ENCODE measurements at regions not wholly inside any gene's neighbourhood (a gene's known extent, or its start where the extent isn't known, plus 50 kb on each side); places are given as distances from the start of the nearest gene placed in this dataset.

DNA sequence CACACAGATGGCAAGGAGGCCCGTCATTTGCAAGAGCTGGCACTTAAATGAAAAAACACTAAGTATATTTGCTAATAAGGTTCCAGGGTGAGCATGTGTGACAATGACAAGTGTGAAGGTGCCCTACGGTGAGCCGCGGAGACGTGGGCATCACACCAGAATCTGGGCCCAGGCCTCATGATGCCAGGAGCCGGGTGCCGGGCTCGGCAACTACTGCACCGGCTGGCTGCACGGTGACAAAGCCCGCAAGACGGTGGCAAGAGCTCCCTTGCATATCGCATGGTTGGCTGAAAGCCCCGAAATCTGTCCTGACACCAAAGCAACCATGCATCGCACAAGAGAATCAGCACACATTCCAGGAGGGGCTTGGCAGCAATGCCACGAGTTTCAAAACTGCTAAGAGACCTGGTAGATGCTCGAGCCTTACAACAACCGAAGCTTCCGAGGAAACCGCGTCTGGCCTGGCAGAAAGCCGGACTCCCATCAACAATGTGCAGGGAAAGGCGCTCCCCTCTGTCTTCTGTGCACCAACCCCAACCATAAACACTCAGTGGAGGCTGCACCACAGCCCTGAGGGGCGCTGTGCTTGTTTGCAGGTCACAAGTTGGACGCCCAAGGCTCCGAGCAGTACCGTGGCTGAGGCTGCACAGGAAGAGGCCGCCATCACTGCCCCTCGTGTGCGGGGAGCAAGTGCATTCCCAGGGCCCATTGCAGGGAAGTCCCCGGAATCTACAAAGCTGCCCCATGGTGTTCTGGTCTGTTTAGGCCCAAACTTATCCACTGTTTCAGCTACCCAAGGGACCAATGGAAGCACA lies 339.7 kb downstream of the CTTN start:
- Histone ChIP-seq H3K27me3 (ENCODE audit: control insufficient read depth, insufficient read depth, low read length) (no peaks in the 10 kb centered on the region), H3K4me1 (ENCODE audit: control insufficient read depth, insufficient read depth, low read length) (peaks cover 12% of the 10 kb centered on the region), H3K27ac (ENCODE audit: low read depth, low read length) (no peak overlapping the region), H3K36me3 (ENCODE audit: control insufficient read depth, insufficient read depth, low read length) (no peaks in the 10 kb centered on the region), H3K4me3 (ENCODE audit: low read depth, low read length) (no peak overlapping the region), H3K9ac (ENCODE audit: low read depth, low read length) (no peak overlapping the region), H3K9me3 (ENCODE audit: control insufficient read depth, insufficient read depth, low read length) (no peaks in the 10 kb centered on the region)

- H3K27me3 ChIP-seq (ENCODE audit: control insufficient read depth, insufficient read depth, low read length), result no peaks in the 10 kb centered on the region
- no peak overlapping the region for H3K4me3 ChIP-seq (ENCODE audit: low read depth, low read length)
- H3K27ac ChIP-seq (ENCODE audit: low read depth, low read length), result no peak overlapping the region
- H3K9ac ChIP-seq (ENCODE audit: low read depth, low read length), result no peak overlapping the region
- H3K4me1 ChIP-seq (ENCODE audit: control insufficient read depth, insufficient read depth, low read length), result peaks cover 17% of the 10 kb centered on the region
- no peaks in the 10 kb centered on the region for H3K36me3 ChIP-seq (ENCODE audit: control insufficient read depth, insufficient read depth, low read length)
- no peaks in the 10 kb centered on the region for H3K9me3 ChIP-seq (ENCODE audit: control insufficient read depth, insufficient read depth, low read length)
Observed at GRCh38 chr11:70738661-70739060, 340.3 kb downstream of the CTTN start.

- no peaks in the 10 kb centered on the region for H3K9me3 ChIP-seq (ENCODE audit: control insufficient read depth, insufficient read depth, low read length)
- H3K4me1 ChIP-seq (ENCODE audit: control insufficient read depth, insufficient read depth, low read length), result peaks cover 17% of the 10 kb centered on the region
- no peak overlapping the region for H3K4me3 ChIP-seq (ENCODE audit: low read depth, low read length)
- no peak overlapping the region for H3K27ac ChIP-seq (ENCODE audit: low read depth, low read length)
- H3K27me3 ChIP-seq (ENCODE audit: control insufficient read depth, insufficient read depth, low read length), result no peaks in the 10 kb centered on the region
- H3K9ac ChIP-seq (ENCODE audit: low read depth, low read length), result no peak overlapping the region
- no peaks in the 10 kb centered on the region for H3K36me3 ChIP-seq (ENCODE audit: control insufficient read depth, insufficient read depth, low read length)
Observed at GRCh38 chr11:70739091-70739490, 340.8 kb downstream of the CTTN start.

GRCh38 chr11:70739811-70740487 lies 341.6 kb downstream of the CTTN start:
- H3K27me3 ChIP-seq (ENCODE audit: control insufficient read depth, insufficient read depth, low read length), result no peaks in the 10 kb centered on the region
- H3K36me3 ChIP-seq (ENCODE audit: control insufficient read depth, insufficient read depth, low read length), result no peaks in the 10 kb centered on the region
- peaks cover 17% of the 10 kb centered on the region for H3K4me1 ChIP-seq (ENCODE audit: control insufficient read depth, insufficient read depth, low read length)
- no peak overlapping the region for H3K27ac ChIP-seq (ENCODE audit: low read depth, low read length)
- H3K4me3 ChIP-seq (ENCODE audit: low read depth, low read length), result no peak overlapping the region
- H3K9me3 ChIP-seq (ENCODE audit: control insufficient read depth, insufficient read depth, low read length), result no peaks in the 10 kb centered on the region
- H3K9ac ChIP-seq (ENCODE audit: low read depth, low read length), result no peak overlapping the region

- Histone ChIP-seq H3K9me3 (ENCODE audit: control insufficient read depth, insufficient read depth, low read length) (no peaks in the 10 kb centered on the region), H3K27ac (ENCODE audit: low read depth, low read length) (no peak overlapping the region), H3K27me3 (ENCODE audit: control insufficient read depth, insufficient read depth, low read length) (no peaks in the 10 kb centered on the region)
Observed at GRCh38 chr11:70740488-70740851, 342.1 kb downstream of the CTTN start.

DNA sequence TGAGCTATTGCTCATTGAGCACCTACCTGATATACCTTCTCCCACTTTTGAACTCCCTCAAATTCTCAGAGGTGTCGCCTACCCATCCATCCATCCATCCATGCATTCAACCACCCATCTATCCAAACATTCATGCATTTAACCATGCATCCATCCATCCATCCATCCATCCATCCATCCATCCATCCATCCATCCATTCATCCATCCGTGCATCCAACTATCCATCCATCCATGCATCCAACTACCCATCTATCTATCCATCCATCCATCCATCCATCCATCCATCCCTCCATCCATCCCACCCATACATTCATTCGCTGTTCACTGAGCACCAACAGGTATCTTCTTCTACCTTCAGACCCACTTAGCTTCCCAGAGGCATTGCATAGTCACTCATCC lies 342.8 kb downstream of the CTTN start:
- Histone ChIP-seq H3K27me3 (ENCODE audit: control insufficient read depth, insufficient read depth, low read length) (no peaks in the 10 kb centered on the region), H3K9ac (ENCODE audit: low read depth, low read length) (no peak overlapping the region), H3K9me3 (ENCODE audit: control insufficient read depth, insufficient read depth, low read length) (no peaks in the 10 kb centered on the region), H3K4me3 (ENCODE audit: low read depth, low read length) (no peak overlapping the region), H3K4me1 (ENCODE audit: control insufficient read depth, insufficient read depth, low read length) (peaks cover 17% of the 10 kb centered on the region), H3K36me3 (ENCODE audit: control insufficient read depth, insufficient read depth, low read length) (no peaks in the 10 kb centered on the region), H3K27ac (ENCODE audit: low read depth, low read length) (no peak overlapping the region)

More at GRCh38 chr11:70740488-70740851, 342.1 kb downstream of the CTTN start:
- peaks cover 17% of the 10 kb centered on the region for H3K4me1 ChIP-seq (ENCODE audit: control insufficient read depth, insufficient read depth, low read length)
- H3K36me3 ChIP-seq (ENCODE audit: control insufficient read depth, insufficient read depth, low read length), result no peaks in the 10 kb centered on the region
- H3K9ac ChIP-seq (ENCODE audit: low read depth, low read length), result no peak overlapping the region
- no peak overlapping the region for H3K4me3 ChIP-seq (ENCODE audit: low read depth, low read length)

- Histone ChIP-seq H3K9ac (ENCODE audit: low read depth, low read length) (no peak overlapping the region), H3K4me1 (ENCODE audit: control insufficient read depth, insufficient read depth, low read length) (peaks cover 17% of the 10 kb centered on the region), H3K36me3 (ENCODE audit: control insufficient read depth, insufficient read depth, low read length) (no peaks in the 10 kb centered on the region), H3K27ac (ENCODE audit: low read depth, low read length) (peak overlapping the region; percentile 51), H3K9me3 (ENCODE audit: control insufficient read depth, insufficient read depth, low read length) (no peaks in the 10 kb centered on the region), H3K4me3 (ENCODE audit: low read depth, low read length) (no peak overlapping the region), H3K27me3 (ENCODE audit: control insufficient read depth, insufficient read depth, low read length) (no peaks in the 10 kb centered on the region)
Observed at GRCh38 chr11:70742553-70743291, 344.4 kb downstream of the CTTN start.

DNA sequence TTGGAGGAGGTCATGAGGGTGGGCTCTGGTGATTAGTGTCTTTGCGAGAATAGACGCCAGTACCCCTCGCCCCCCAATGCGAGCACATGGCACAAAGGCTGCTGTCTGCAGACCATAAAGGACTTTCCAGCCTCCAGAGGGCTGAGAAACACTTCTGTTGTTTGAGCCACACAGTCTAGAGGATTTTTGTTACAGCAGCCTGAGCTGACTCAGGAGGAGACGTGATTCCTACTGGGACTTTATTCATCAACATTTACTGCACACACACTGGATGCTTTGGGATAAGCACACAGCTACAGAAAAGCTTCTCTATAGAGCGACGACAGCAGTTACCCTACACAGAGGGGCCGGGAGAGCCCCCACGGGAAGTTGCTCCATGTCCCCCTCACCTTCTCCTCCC lies 345.0 kb downstream of the CTTN start:
- no peaks in the 10 kb centered on the region for H3K9me3 ChIP-seq (ENCODE audit: control insufficient read depth, insufficient read depth, low read length)
- no peaks in the 10 kb centered on the region for H3K36me3 ChIP-seq (ENCODE audit: control insufficient read depth, insufficient read depth, low read length)
- H3K4me1 ChIP-seq (ENCODE audit: control insufficient read depth, insufficient read depth, low read length), result peaks cover 17% of the 10 kb centered on the region
- no peaks in the 10 kb centered on the region for H3K27me3 ChIP-seq (ENCODE audit: control insufficient read depth, insufficient read depth, low read length)
- no peak overlapping the region for H3K4me3 ChIP-seq (ENCODE audit: low read depth, low read length)
- H3K9ac ChIP-seq (ENCODE audit: low read depth, low read length), result no peak overlapping the region
- no peak overlapping the region for H3K27ac ChIP-seq (ENCODE audit: low read depth, low read length)

DNA sequence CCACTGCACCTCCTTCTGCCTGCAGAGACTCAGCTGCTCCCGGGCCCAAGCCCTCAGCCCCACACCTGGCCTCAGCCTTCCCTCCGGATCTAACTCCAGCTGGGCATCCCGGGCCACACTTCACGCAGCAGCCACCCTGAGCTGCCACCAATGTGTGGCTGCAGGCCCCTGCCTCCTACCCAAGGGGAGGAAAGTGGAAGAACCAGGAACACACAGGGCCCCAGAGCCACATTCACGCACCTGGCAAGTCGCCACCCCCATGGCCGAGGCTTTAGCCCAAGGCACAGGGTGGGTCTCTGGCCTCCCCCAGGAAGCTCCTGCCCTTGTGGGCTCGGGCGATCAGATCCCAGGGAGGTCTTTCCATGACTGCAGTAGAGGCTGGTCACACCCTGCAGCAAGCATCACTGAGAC lies 345.6 kb downstream of the CTTN start:
- Histone ChIP-seq H3K4me3 (ENCODE audit: low read depth, low read length) (no peak overlapping the region), H3K9me3 (ENCODE audit: control insufficient read depth, insufficient read depth, low read length) (no peaks in the 10 kb centered on the region), H3K4me1 (ENCODE audit: control insufficient read depth, insufficient read depth, low read length) (peaks cover 17% of the 10 kb centered on the region), H3K27me3 (ENCODE audit: control insufficient read depth, insufficient read depth, low read length) (no peaks in the 10 kb centered on the region), H3K36me3 (ENCODE audit: control insufficient read depth, insufficient read depth, low read length) (no peaks in the 10 kb centered on the region), H3K9ac (ENCODE audit: low read depth, low read length) (no peak overlapping the region), H3K27ac (ENCODE audit: low read depth, low read length) (no peak overlapping the region)

DNA sequence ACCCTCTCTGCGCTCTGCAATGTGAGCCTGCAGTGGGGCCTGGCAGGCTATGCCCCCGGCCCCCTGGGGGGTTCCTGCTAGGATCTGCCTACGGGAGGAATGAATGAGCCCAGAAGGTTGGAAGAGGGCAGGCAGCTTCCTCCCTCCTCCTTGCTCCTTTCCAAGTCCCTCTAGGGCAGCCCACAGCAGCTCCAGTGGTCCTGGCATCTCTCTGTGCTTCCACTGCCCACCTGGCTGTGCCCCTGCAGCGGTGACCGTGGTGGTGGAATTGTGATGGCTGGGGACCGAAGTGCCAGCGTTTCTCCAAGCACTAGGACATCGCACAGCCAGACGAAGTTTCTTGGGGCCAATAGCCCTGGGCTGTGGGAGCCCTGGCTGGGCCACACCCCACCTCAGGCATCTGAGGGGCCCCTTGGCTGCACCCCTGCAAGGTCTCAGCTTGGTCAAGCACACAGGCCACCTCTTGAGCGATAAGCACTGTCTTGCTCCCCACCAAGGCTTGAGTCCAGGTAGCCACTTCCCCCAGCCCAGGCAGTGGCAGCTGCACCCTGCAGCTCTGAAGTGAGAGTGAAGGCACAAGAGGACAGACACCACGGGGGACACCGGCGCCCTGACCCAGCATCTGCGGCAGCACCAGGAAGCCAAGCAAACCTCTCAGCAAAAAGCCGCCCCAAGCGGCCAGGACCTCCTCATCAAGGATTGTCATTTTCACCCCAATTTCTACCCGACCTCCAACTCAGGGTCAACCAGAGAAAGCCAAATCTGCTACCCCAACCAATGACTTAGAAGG lies 346.3 kb downstream of the CTTN start:
- H3K9ac ChIP-seq (ENCODE audit: low read depth, low read length), result no peak overlapping the region
- no peak overlapping the region for H3K4me3 ChIP-seq (ENCODE audit: low read depth, low read length)
- peaks cover 17% of the 10 kb centered on the region for H3K4me1 ChIP-seq (ENCODE audit: control insufficient read depth, insufficient read depth, low read length)
- H3K27ac ChIP-seq (ENCODE audit: low read depth, low read length), result no peak overlapping the region
- no peaks in the 10 kb centered on the region for H3K27me3 ChIP-seq (ENCODE audit: control insufficient read depth, insufficient read depth, low read length)
- peaks cover 1% of the 10 kb centered on the region for H3K9me3 ChIP-seq (ENCODE audit: control insufficient read depth, insufficient read depth, low read length)
- no peaks in the 10 kb centered on the region for H3K36me3 ChIP-seq (ENCODE audit: control insufficient read depth, insufficient read depth, low read length)
